Gastrocnemius medialis (tissue), 4 donors: ENCODE measurements at regions not wholly inside any gene's neighbourhood (a gene's known extent, or its start where the extent isn't known, plus 50 kb on each side); places are given as distances from the start of the nearest gene placed in this dataset.

ENCODE experiments used
- ATAC-seq, 2 donors: fragments of 150-250 bp; one replicate each; pipeline ENCODE4 v1.9.1; 2016
- DNase-seq, 2 donors: peaks; one replicate each; pipeline ENCODE4 v3.0.0-alpha.2; 2019
- H3K27ac ChIP-seq, 4 donors: fragments of 200-600 bp; sonication (generic); 1 replicate in 1 of 4; 2 replicates in 3 of 4; pipeline ENCODE4 v1.5.1; 2016 to 2018; ENCODE audit warnings: mild to moderate bottlenecking in 2 of 4, moderate library complexity in 1 of 4
- H3K27me3 ChIP-seq, 3 donors: fragments of 200-600 bp; sonication (generic) in 2 of 3; 1 replicate in 1 of 3; 2 replicates in 2 of 3; pipeline versions ENCODE4 v1.5.1 to v1.6.0; 2016 to 2019; ENCODE audit warnings: mild to moderate bottlenecking in 1 of 3, moderate library complexity in 1 of 3
- H3K36me3 ChIP-seq, 2 donors: fragments of 200-600 bp; sonication (generic) in 1 of 2; one replicate each; pipeline ENCODE4 v1.5.1; 2017 to 2018
- H3K4me1 ChIP-seq, 2 donors: fragments of 200-600 bp; sonication (generic) in 1 of 2; one replicate each; pipeline ENCODE4 v1.5.1; 2016 to 2017; ENCODE audit warnings: mild to moderate bottlenecking in 2 of 2
- H3K4me3 ChIP-seq, 4 donors: fragments of 200-600 bp; sonication (generic) in 3 of 4; 1 replicate in 1 of 4; 2 replicates in 3 of 4; pipeline ENCODE4 v1.5.1; 2016 to 2019; ENCODE audit warnings: mild to moderate bottlenecking in 2 of 4
- H3K9me3 ChIP-seq, 3 donors: fragments of 200-600 bp; sonication (generic) in 2 of 3; 1 replicate in 1 of 3; 2 replicates in 2 of 3; pipeline ENCODE4 v1.5.1; 2016 to 2019
- CTCF ChIP-seq, 5 experiments: fragments of 450-650 bp in 3 of 5; fragments of 200-600 bp in 2 of 5; sonication (generic) in 2 of 5; IDR thresholded peaks in 4 of 5; conservative IDR thresholded peaks in 1 of 5; 1 replicate in 4 of 5; 2 replicates in 1 of 5; pipeline ENCODE4 v1.5.1; 2016 to 2019; ENCODE audit warnings: antibody characterized with exemption in 5 of 5, mild to moderate bottlenecking in 3 of 5, moderate library complexity in 3 of 5
- POLR2A ChIP-seq, 2 donors: fragments of 450-650 bp; IDR thresholded peaks; one replicate each; pipeline ENCODE4 v1.6.1; 2017; ENCODE audit warnings: antibody characterized with exemption in 2 of 2, mild to moderate bottlenecking in 2 of 2, moderate library complexity in 2 of 2
- in situ Hi-C, 4 donors: fragments of 200-750 bp; cut with MboI; loops; one replicate each; pipeline versions ENCODE4 v1.15.0 to v1.8.0; 2017; ENCODE audit warnings: low sequenced_read_pairs in 4 of 4
- intact Hi-C: fragments of 100-400 bp; cut with DNase I; formaldehyde crosslinking; loops from one replicate; pipeline ENCODE4 v1.15.1; 2023; ENCODE audit warnings: low total_unique reads

GRCh38 chr12:88251798-88252197 lies 109.7 kb downstream of the TMTC3 start:
- Histone ChIP-seq H3K27me3 (no peaks in the 10 kb centered on the region), H3K4me1 (no peaks in the 10 kb centered on the region), H3K4me3 (no peak overlapping the region), H3K9me3 (no peaks in the 10 kb centered on the region), H3K27ac (no peak overlapping the region), H3K36me3 (no peaks in the 10 kb centered on the region)
- no peak for ATAC-seq
- in situ Hi-C loops (no loop called here), intact Hi-C loops (no loop called here)
- DNase-seq, result no peak
- TF ChIP-seq CTCF (IDR thresholded peaks at IDR 0.05 in 4 of 5, conservative IDR thresholded peaks at IDR 0.05 in 1 of 5), result no peak
- TF ChIP-seq POLR2A (IDR thresholded peaks at IDR 0.05), result no peak

GRCh38 chr12:88253371-88253978 lies 111.4 kb downstream of the TMTC3 start:
- no peaks in the 10 kb centered on the region for H3K4me1 ChIP-seq
- TF ChIP-seq CTCF (IDR thresholded peaks at IDR 0.05 in 4 of 5, conservative IDR thresholded peaks at IDR 0.05 in 1 of 5) (no peak), POLR2A (IDR thresholded peaks at IDR 0.05) (no peak)

DNA sequence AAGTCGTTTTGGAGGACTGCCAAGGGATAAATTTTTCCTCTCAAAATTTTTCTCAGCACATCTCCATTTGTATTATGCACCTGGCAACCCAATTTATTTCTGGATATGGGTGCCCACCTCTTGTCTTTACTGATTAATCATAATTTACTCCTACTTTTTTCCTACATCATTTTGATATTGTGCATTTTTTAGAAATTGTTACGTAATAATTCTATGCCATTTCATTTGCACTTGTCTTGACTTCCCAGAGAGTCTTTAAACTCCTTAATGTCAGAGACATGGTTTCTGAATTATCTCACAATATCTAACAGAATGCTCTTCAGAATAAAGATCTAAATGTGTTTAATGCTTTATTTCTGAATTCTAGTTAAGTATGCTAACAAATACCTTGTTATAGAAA lies 113.1 kb downstream of the TMTC3 start:
- no peaks in the 10 kb centered on the region for H3K9me3 ChIP-seq
- no peaks in the 10 kb centered on the region for H3K36me3 ChIP-seq
- no peak for TF ChIP-seq POLR2A (IDR thresholded peaks at IDR 0.05)
- TF ChIP-seq CTCF (IDR thresholded peaks at IDR 0.05 in 4 of 5, conservative IDR thresholded peaks at IDR 0.05 in 1 of 5), result no peak
- H3K27me3 ChIP-seq, result no peaks in the 10 kb centered on the region
- no peaks in the 10 kb centered on the region for H3K4me1 ChIP-seq
- intact Hi-C loops (no loop called here), in situ Hi-C loops (no loop called here)
- no peak overlapping the region for H3K27ac ChIP-seq
- H3K4me3 ChIP-seq, result no peak overlapping the region
- ATAC-seq (no peak), DNase-seq (no peak)

More at GRCh38 chr12:88253371-88253978, 111.4 kb downstream of the TMTC3 start:
- in situ Hi-C loops, result no loop called here
- ATAC-seq, result no peak
- Histone ChIP-seq H3K9me3 (no peaks in the 10 kb centered on the region), H3K4me3 (no peak overlapping the region), H3K36me3 (no peaks in the 10 kb centered on the region), H3K27me3 (no peaks in the 10 kb centered on the region), H3K27ac (no peak overlapping the region)
- DNase-seq, result no peak
- intact Hi-C loops, result no loop called here

GRCh38 chr12:88255847-88256246 lies 113.7 kb downstream of the TMTC3 start:
- in situ Hi-C loops, result no loop called here
- H3K27ac ChIP-seq, result no peak overlapping the region
- DNase-seq (no peak), ATAC-seq (no peak)
- TF ChIP-seq POLR2A (IDR thresholded peaks at IDR 0.05) (no peak), CTCF (IDR thresholded peaks at IDR 0.05 in 4 of 5, conservative IDR thresholded peaks at IDR 0.05 in 1 of 5) (no peak)
- H3K4me3 ChIP-seq, result no peak overlapping the region
- intact Hi-C loops, result no loop called here
- H3K9me3 ChIP-seq, result no peaks in the 10 kb centered on the region
- H3K27me3 ChIP-seq, result no peaks in the 10 kb centered on the region
- no peaks in the 10 kb centered on the region for H3K4me1 ChIP-seq
- no peaks in the 10 kb centered on the region for H3K36me3 ChIP-seq

DNA sequence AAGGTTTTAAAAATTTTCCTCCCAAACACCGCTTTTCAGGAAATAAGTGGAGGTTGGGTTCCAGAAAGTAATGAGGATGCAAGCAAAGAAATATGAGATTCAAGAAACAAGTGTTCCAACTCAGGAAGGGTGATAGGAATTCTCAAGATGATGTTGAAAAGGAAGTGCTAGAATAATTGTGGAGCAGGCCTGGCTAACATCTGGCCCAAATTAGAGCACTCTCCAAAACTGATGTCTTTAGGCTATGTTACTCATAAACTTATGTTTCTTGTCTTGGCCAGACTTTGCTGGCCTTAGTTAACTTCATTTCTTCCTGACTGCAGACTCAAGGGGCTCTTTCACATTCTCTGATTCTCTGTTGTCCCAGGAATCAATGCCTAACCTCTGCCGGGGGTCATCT lies 116.3 kb downstream of the TMTC3 start:
- DNase-seq (no peak), ATAC-seq (no peak)
- Histone ChIP-seq H3K4me1 (no peaks in the 10 kb centered on the region), H3K4me3 (no peak overlapping the region), H3K9me3 (no peaks in the 10 kb centered on the region), H3K27ac (no peak overlapping the region), H3K36me3 (no peaks in the 10 kb centered on the region), H3K27me3 (no peaks in the 10 kb centered on the region)
- intact Hi-C loops (no loop called here), in situ Hi-C loops (no loop called here)
- TF ChIP-seq CTCF (IDR thresholded peaks at IDR 0.05 in 4 of 5, conservative IDR thresholded peaks at IDR 0.05 in 1 of 5), result no peak
- TF ChIP-seq POLR2A (IDR thresholded peaks at IDR 0.05), result no peak
